ENCODE measurements at regions not wholly inside any gene's neighbourhood (a gene's known extent, or its start where the extent isn't known, plus 50 kb on each side); places are given as distances from the start of the nearest gene placed in this dataset.
"Not testable (repeated sequence)": the region's sequence is repeated elsewhere in the genome, so short reads cannot be mapped to it uniquely, and the experiment has no call there.

DNA sequence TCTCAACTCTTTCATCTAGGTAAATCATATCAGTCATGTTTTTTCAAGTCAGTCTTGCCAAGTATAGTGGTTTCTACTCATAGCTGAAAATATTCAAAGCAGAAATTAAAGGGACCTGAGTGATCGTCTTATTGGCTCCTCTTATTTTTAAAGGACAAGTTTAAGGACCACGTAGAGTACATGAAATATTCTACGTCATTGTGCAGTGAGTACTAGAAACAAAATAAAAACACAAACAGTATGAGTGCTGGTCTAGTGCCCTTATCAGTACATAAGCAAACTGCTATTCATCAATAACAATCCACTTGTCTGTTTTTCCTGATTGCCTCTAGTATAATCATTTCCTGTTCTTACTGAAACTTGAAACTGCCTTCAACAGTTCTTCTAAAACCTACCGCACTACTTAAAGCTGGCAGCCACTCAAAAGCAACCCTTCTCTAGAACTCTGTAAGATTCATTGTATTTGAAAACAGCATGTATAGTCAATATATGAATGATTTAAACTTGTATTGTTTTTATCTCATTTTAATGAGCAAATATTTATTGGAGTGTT is 853.7 kb downstream of the TAF11L14 start:
- no peak for ATAC-seq

- ATAC-seq: no peak
These were observed 855.4 kb downstream of the TAF11L14 start for GRCh38 chr5:18489703-18490102.

DNA sequence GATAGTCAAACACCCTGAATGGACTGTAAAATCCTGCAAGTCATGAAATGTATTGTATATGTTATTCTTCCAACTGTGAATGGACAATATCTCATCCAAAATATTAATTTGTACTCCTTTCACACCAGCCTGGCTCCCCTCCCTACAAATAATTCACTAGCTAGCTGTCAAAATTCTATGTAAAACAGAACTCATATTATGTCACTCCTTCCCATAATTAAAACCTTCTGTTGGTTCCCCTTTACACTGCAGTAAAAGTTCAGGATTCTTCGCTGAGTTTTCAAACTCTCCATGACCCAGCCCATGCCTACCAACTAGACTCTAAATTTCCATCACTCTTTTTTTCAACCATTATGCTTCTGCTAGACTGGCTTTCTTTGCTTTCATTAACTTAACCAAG is 857.1 kb downstream of the TAF11L14 start:
- ATAC-seq: no peak

DNA sequence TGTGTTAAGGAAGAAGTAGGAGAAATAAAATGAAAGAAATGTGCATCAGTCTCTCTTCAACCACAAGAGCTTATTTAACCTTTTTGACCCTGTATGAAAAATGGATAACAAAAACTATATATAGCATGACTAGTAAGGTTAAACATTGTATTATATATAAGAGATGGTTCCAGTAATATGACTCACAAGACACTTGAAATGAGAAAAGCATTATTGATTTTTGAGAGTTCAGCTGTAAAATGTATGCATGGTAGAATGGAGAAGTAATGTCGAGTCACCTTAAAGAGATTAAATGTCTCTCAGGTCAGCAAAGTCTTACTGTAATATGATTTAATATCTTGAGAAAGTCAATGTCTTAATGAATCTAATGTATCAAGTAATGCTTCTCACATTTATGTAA is 860.9 kb downstream of the TAF11L14 start:
- ATAC-seq: no peak

DNA sequence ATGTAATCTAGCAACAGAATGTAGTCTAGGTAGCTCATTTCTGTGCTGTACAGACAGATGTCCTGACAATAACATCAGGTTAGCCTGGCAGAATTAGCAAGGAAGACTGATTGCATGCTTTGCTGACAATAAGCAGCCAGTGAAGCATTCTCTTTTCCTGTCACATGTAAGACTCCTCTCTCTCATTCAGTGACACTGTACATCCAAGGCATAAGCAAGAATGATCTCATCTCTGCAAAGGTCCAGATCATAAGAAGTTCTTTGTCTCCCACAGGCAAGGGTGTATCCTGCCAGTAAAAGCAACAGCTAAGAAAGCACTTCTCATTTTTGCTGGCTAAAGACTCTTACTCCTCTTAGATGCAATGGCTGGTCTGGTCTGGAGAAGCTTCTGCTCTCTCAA is 861.8 kb downstream of the TAF11L14 start:
- no peak for ATAC-seq

DNA sequence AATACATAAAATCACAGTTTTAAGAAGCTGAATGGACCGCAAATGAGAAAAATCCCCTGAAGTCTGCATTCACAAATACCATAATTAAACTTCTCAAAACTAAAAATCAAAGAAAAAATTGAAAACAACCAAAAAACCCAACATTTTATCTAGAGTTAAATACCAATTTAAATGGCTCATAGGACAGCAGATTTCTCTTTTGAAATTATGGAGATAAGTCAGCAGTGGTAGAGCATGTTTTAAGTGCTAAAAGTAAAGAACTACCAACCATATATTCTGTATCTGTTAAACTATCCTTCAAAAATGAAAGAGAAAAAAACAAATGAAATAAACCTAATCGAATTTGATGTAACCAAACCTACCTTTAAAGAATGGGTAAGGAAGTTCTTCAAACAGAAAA is 862.8 kb downstream of the TAF11L14 start:
- no peak for ATAC-seq

DNA sequence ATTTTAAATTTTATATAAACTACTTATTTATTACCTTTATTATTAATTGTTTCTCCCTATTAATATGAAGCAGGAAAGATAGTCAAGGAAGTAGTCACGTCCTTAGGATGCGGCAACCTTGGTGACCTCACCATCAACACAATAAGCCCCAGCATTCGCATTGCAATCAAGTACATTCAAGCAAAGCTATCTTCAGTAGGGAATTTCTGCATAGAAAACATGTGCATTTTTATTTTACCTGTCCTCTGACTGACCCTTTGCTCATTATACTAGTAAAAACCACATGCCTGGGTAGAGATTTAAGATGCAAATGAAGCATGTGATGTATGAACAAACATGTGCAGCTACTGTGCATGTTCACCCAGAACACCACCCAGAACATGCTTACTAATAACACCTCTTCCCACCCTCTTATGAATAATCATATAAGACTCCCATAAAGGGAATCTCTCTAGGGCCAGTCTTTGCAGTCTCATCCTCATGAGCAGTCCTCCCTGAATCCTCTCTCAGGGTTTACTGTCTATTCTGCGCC is 869.6 kb downstream of the TAF11L14 start:
- ATAC-seq: no peak

GRCh38 chr5:18507114-18507513 is 872.9 kb downstream of the TAF11L14 start:
- no peak for ATAC-seq

DNA sequence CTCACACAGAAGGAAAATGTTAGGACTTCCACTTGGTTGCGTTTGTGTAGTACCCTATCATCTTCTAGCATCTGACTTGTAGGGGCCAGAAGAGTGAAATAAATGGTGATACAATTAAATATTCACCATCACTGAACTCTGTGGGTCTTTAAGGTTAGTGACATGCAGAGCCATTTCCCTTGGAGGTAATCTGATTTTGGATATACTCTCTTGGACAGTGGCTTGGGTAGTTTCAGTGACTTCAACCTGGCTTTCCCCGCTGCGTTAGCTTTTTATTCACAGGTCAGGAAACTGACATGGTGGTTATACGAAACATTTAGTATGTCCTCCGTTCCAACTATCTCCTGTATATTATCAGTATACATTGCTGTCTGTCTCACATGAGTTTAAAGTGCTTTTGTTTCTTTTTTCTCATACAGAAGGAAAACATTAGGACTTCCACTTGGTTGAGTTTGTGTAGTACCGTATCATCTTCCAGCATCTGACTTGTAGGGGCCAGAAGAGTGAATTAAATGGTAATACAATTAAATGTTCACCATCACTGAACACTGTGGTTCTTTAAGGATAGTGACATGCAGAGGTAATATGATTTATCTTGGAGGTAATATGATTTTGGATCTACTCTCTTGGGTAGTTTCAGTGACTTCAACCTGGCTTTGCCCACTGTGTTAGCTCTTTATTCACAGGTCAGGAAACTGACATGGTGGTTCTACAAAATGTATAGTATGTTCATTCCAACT is 883.6 kb downstream of the TAF11L14 start:
- no peak for ATAC-seq

DNA sequence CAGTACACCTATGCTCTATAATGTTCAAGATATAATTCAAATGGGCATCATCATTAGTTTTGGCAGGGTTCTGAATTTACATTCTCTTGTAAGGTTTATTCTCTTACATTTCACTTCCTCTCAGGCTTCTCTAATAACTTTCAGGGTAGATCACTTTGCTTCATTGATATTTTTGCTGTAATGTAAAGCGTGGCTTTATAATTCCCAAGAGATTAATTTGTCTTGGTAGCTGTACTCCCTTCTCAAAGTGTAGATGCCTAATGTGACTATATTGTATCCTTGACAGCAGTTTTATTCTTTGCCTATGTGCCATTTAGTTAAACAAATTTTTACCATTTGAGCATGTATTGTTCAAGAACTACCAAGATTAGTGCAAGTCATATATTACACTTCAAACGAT is 889.1 kb downstream of the TAF11L14 start:
- ATAC-seq: no peak

DNA sequence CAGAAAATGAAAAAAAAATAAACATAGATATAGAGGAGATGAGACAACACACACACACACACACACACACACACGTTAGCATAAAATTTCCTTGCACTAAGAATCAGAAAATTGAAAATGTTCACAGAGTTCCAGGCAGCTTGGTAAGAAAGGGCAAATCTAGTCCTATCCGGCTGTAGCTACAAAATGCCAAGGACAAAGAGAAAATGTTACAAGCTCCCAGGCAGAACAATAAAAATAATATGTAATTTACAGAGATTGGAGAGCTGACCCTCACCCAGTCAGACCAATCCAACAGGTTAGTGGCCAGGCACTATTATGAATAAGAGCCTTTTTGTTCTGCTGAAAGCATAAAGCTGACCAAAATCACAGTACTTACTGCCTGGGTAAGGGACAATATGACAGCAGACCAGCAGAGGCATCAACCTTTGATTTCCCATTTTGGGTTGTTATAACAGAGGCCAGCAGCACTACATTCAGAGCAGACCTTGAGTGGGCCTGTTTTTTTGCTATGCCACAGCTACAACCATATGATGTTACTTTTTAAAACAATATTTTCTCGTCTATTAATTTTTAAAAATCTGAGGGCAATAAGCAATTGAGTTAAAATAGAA is 892.6 kb downstream of the TAF11L14 start:
- no peak for ATAC-seq

DNA sequence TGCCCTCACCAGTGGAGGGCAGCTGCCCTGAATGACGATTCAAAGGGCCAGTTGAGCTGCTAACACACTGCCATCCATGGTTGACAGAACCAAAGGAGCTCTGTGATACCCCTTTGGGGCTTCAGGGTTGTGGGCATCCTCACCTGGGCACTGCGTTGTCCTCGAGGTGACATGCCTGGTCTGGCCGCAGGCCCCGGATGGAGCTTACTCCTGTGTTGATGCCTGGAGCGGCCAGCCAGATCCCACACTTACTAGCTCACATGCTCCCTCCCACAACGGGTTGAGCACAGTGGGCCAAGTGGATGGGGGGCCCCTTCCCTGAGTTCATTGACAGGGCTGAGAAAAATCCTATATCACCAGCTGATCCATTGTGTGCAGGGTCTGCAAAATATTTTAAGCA is 898.9 kb downstream of the TAF11L14 start:
- ATAC-seq: no peak

GRCh38 chr5:18534119-18534518 is 899.9 kb downstream of the TAF11L14 start:
- ATAC-seq: no peak

GRCh38 chr5:18535753-18536152 is 901.5 kb downstream of the TAF11L14 start:
- ATAC-seq: not testable (repeated sequence)

DNA sequence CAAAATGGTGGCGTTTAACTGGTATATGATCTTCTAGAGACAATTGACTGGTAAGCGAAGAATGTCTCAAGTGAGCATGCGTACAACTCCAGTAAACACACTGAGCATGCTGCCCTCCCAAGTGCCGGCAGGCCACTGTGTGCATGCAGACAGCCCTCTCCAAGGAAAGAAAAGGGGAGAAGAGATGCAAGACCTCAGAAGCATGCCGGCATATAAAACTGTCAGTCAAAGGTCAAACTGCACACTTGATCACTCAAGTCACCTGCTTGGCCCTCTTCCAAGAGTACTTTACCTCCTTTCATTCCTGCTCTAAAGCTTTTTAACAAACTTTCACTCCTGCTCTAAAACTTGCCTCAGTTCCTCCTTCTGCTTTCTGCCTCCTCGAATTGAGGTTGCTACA is 910.2 kb downstream of the TAF11L14 start:
- no peak for ATAC-seq

DNA sequence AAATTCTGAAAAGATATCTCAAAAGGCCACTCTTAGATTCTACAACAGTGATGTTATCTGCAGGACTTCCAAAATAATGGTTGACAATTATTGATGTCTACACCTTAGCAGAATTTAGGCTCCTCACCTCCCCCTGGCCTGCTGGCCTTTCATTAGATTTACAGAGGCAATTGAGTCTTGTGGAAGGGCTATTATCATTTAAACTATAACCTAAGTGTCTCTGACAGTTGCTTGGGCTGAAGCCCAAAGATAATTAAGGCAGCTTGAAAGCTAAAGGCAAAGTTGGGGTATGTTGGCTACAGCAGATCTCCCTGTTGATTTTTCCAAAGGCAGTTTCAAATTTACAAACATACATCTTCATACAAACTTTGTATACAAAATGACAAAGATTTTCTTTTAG is 912.3 kb downstream of the TAF11L14 start:
- no peak for ATAC-seq

- ATAC-seq: no peak
These were observed 917.5 kb downstream of the TAF11L14 start for GRCh38 chr5:18551716-18552115.

GRCh38 chr5:18553269-18553668 is 919.0 kb downstream of the TAF11L14 start:
- no peak for ATAC-seq

DNA sequence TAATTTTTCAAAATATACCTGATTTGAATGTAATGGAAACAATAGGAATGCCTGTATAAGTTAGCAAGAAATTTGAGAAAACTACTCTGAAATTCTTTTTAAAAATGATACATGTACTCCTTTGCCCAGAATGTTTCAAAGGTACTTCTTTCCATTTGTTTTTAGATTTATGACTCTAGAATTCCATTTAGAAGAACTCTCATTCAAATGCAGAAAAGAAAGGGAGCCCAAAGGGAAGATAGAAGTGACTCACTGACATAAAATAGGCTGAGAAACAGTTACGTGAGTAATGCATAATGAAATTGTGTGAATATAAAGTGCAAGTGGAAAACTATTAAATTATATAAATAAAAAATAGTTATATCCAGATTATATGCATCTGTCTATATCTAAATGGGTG is 926.3 kb downstream of the TAF11L14 start:
- ATAC-seq: no peak

DNA sequence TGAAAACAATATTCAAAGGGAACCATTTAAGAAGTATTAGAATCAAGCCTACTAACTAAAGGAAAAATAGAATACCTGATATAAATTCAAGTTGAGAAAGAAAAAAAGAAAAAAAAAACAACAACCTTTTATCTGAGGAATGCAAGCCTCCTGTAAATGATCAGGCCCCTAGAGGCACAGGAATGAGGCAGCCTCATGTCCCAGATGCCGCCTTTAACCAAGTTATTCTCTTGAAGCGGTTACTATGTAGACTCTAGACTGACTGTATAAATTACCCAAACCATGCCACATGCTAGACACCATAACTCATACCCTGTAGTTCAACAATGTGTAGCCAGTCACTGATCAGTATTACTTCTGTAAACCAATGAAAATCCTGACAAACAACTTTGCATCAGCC is 929.6 kb downstream of the TAF11L14 start:
- no peak for ATAC-seq

- ATAC-seq: no peak
These were observed 932.4 kb downstream of the TAF11L14 start for GRCh38 chr5:18566671-18567070.

GRCh38 chr5:18576586-18576985 is 942.3 kb downstream of the TAF11L14 start:
- ATAC-seq: no peak

- no peak for ATAC-seq
These were observed 966.9 kb downstream of the TAF11L14 start for GRCh38 chr5:18601185-18601584.

DNA sequence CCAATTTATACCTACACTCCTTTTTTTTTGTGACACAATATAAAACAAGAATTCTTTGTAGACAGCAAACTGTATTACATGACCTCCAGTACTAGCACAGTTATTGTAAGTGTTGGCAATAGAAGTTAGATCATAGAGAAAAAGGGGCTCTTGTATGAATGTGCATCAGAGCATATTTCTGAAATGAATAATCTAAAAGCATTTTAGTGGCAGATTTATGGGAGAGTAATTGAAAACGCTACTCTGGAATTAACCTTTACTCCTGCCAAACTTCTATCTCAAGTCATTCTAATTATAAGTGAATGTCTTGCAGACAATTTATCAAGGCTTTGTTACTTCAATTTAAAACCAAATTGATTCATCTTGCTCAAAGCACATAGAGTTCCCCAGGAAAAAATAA is 968.1 kb downstream of the TAF11L14 start:
- no peak for ATAC-seq

Measured in esophagus mucosa (tissue), 1 donor.